OCI-LY3 (cell line): ENCODE measurements at regions not wholly inside any gene's neighbourhood (a gene's known extent, or its start where the extent isn't known, plus 50 kb on each side); places are given as distances from the start of the nearest gene placed in this dataset.

Experiments
- H2AFZ ChIP-seq: fragments of 200-600, 300-600 bp; shearing (Covaris generic); 2 replicates; pipeline ENCODE4 v1.6.0; 2014; ENCODE audit warnings: antibody characterized with exemption, low read depth, low read length
- H3K27ac ChIP-seq: fragments of 200-600, 300-600 bp; sonication (generic); 2 replicates; pipeline ENCODE4 v1.5.1; 2014; ENCODE audit warnings: mild to moderate bottlenecking, low read length, moderate library complexity, mixed read lengths
- H3K27me3 ChIP-seq: fragments of 200-600, 300-600 bp; sonication (generic); 2 replicates; pipeline ENCODE4 v1.6.1; 2014; ENCODE audit warnings: low read depth, low read length, mixed read lengths
- H3K36me3 ChIP-seq: fragments of 200-600, 300-600 bp; sonication (generic); replicated peaks from 2 replicates; pipeline ENCODE3; 2014; ENCODE audit warnings: low read depth, low read length, mixed read lengths
- H3K4me1 ChIP-seq: fragments of 300-600, 200-600 bp; sonication (generic); 2 replicates; pipeline ENCODE4 v1.6.1; 2014; ENCODE audit warnings: low read length, mixed read lengths
- H3K4me2 ChIP-seq: fragments of 200-600, 300-600 bp; sonication (generic); 2 replicates; pipeline ENCODE4 v1.6.1; 2014; ENCODE audit warnings: low read length, mixed read lengths
- H3K4me3 ChIP-seq: fragments of 300-600, 200-600 bp; sonication (generic); 2 replicates; pipeline ENCODE4 v1.5.1; 2014; ENCODE audit warnings: antibody characterized with exemption, mild to moderate bottlenecking, low read length, moderate library complexity
- H3K79me2 ChIP-seq: fragments of 300-600, 200-600 bp; shearing (Covaris generic); 2 replicates; pipeline ENCODE4 v1.6.1; 2014; ENCODE audit warnings: mild to moderate bottlenecking, low read length, mixed read lengths
- H3K9ac ChIP-seq: fragments of 300-600, 200-600 bp; shearing (Covaris generic); 2 replicates; pipeline ENCODE4 v1.6.0; 2014; ENCODE audit warnings: mild to moderate bottlenecking, low read length, moderate library complexity
- H3K9me3 ChIP-seq: fragments of 200-600, 300-600 bp; shearing (Covaris generic); 2 replicates; pipeline ENCODE4 v1.6.1; 2014; ENCODE audit warnings: low read length, mixed read lengths; ENCODE audit not compliant: insufficient read depth
- H4K20me1 ChIP-seq: fragments of 200-600, 300-600 bp; sonication (generic); 2 replicates; pipeline ENCODE4 v1.6.1; 2016; ENCODE audit warnings: low read length, mixed read lengths; ENCODE audit not compliant: insufficient read depth
- CTCF ChIP-seq: fragments of 200-600, 300-600 bp; sonication (generic); IDR thresholded peaks from 2 replicates; pipeline ENCODE4 v1.5.1; 2014; ENCODE audit warnings: antibody characterized with exemption, low read length, low read depth
- EZH2phosphoT487 ChIP-seq: fragments of 200-600 bp; shearing (Covaris generic); IDR thresholded peaks from 2 replicates; pipeline ENCODE4 v1.6.1; 2018; ENCODE audit warnings: antibody characterized with exemption, mixed run types, low read depth

- Histone ChIP-seq H3K27ac (no peak overlapping the region), H3K36me3 (no peaks in the 10 kb centered on the region), H2AFZ (no peak overlapping the region), H3K27me3 (peaks cover 11% of the 10 kb centered on the region), H3K4me3 (no peak overlapping the region), H3K4me1 (peaks cover under 1% of the 10 kb centered on the region; the same call in 1 of the 2 replicates), H3K9me3 (no peaks in the 10 kb centered on the region), H3K9ac (no peak overlapping the region), H4K20me1 (no peaks in the 10 kb centered on the region), H3K79me2 (no peaks in the 10 kb centered on the region), H3K4me2 (no peak overlapping the region)
- TF ChIP-seq EZH2phosphoT487 (no peak), CTCF (no peak)
Measured at GRCh38 chr2:236507393-236508085, 62.1 kb upstream of the ACKR3 start.

- H3K36me3 ChIP-seq: no peaks in the 10 kb centered on the region
- peaks cover 9% of the 10 kb centered on the region for H3K4me1 ChIP-seq
- H3K4me2 ChIP-seq: no peak overlapping the region
- H3K4me3 ChIP-seq: no peak overlapping the region
- H3K27ac ChIP-seq: no peak overlapping the region
- H3K27me3 ChIP-seq: peaks cover 11% of the 10 kb centered on the region
- no peak overlapping the region for H2AFZ ChIP-seq
- H3K9ac ChIP-seq: no peak overlapping the region
- no peak for TF ChIP-seq EZH2phosphoT487
- no peak for TF ChIP-seq CTCF
- H3K79me2 ChIP-seq: no peaks in the 10 kb centered on the region
- no peaks in the 10 kb centered on the region for H3K9me3 ChIP-seq
- no peaks in the 10 kb centered on the region for H4K20me1 ChIP-seq
Measured at GRCh38 chr2:236508466-236508865, 61.2 kb upstream of the ACKR3 start.

GRCh38 chr2:236510034-236510433 lies 59.6 kb upstream of the ACKR3 start:
- Histone ChIP-seq H3K9ac (no peak overlapping the region), H3K9me3 (no peaks in the 10 kb centered on the region), H4K20me1 (no peaks in the 10 kb centered on the region), H3K36me3 (no peaks in the 10 kb centered on the region), H3K27me3 (peaks cover 11% of the 10 kb centered on the region), H3K27ac (no peak overlapping the region), H3K79me2 (no peaks in the 10 kb centered on the region), H3K4me1 (peaks cover 12% of the 10 kb centered on the region), H2AFZ (no peak overlapping the region), H3K4me2 (no peak overlapping the region), H3K4me3 (no peak overlapping the region)
- TF ChIP-seq CTCF (no peak), EZH2phosphoT487 (no peak)

GRCh38 chr2:236511266-236511665 lies 58.4 kb upstream of the ACKR3 start:
- peaks cover 12% of the 10 kb centered on the region for H3K4me1 ChIP-seq
- H3K9ac ChIP-seq: no peak overlapping the region
- no peak overlapping the region for H3K27ac ChIP-seq
- peaks cover 11% of the 10 kb centered on the region for H3K27me3 ChIP-seq
- no peak overlapping the region for H3K4me3 ChIP-seq
- no peak overlapping the region for H3K4me2 ChIP-seq
- TF ChIP-seq CTCF (no peak), EZH2phosphoT487 (no peak)
- H3K9me3 ChIP-seq: no peaks in the 10 kb centered on the region
- H2AFZ ChIP-seq: no peak overlapping the region
- no peaks in the 10 kb centered on the region for H3K36me3 ChIP-seq
- H3K79me2 ChIP-seq: no peaks in the 10 kb centered on the region
- H4K20me1 ChIP-seq: no peaks in the 10 kb centered on the region
